ENCODE measurements at regions not wholly inside any gene's neighbourhood (a gene's known extent, or its start where the extent isn't known, plus 50 kb on each side); places are given as distances from the start of the nearest gene placed in this dataset.

DNA sequence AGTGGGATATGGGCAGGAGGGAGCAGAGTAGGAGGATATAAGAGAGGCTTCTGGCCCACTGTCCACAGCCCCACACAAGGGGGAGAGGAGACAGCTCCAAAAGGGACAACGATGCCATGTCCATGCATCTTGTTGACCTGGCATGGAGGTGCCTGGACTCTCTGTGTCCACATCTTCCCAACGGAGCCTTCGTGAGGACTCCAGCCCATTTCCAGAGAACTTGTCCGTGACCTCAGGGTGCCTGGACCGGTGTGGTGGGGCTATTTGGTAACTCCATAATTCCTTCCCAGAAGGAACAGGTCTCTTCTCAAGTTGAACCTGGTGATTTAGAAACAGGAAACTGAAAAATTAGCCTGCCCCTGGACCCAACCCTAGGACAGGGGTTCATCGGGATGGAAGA is 133.9 kb downstream of the CYP26B1 start:
- H3K4me3 ChIP-seq (ENCODE audit: low read length in 3 of 3) = no peak overlapping the region
- TF ChIP-seq, protein P1, sequence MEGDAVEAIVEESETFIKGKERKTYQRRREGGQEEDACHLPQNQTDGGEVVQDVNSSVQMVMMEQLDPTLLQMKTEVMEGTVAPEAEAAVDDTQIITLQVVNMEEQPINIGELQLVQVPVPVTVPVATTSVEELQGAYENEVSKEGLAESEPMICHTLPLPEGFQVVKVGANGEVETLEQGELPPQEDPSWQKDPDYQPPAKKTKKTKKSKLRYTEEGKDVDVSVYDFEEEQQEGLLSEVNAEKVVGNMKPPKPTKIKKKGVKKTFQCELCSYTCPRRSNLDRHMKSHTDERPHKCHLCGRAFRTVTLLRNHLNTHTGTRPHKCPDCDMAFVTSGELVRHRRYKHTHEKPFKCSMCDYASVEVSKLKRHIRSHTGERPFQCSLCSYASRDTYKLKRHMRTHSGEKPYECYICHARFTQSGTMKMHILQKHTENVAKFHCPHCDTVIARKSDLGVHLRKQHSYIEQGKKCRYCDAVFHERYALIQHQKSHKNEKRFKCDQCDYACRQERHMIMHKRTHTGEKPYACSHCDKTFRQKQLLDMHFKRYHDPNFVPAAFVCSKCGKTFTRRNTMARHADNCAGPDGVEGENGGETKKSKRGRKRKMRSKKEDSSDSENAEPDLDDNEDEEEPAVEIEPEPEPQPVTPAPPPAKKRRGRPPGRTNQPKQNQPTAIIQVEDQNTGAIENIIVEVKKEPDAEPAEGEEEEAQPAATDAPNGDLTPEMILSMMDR (IDR thresholded peaks at IDR 0.05; ENCODE audit: borderline replicate concordance, extremely low read depth, insufficient read depth) = no peak
- DNase-seq = no peak

DNA sequence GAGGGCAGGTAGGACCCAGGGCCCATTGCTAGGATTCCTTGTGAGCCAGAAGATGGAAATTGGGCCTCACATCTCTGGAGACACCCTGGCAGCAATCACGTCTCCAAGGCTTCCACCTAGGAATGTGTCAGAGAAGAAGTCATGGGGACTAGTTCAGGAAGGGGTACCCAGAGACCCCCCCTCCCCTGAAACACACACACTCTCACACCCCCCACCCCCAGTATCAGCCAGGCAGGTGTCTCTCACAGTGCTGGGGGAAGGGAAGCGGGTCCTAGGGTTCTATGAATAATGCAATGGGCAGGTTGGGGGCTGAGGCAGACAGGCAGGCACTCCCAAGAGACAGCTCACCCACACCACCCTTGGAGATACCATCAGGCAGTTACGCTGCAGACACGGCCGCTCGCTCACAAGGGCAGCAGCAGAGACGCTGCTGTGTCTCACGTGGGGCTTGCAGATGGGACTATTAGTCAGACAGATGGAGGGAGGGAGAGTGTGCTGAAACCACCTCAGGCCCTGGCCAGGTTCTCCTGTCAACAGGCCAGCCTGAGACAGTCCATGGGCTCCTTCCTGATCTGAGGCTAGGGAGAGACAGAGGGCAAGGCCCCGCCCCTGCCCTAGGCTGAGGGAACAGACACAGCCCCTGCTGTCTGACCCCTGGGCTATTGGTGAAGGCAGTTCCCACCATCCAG is 134.6 kb downstream of the CYP26B1 start:
- H3K9me3 ChIP-seq (ENCODE audit: control insufficient read depth in 2 of 3, insufficient read depth in 1 of 3, low read length in 3 of 3) = no peaks in the 10 kb centered on the region
- peak in 2 of 5 donors; percentile 3 to 41 for DNase-seq
- TF ChIP-seq, protein P1 (IDR thresholded peaks at IDR 0.05; ENCODE audit: borderline replicate concordance, extremely low read depth, insufficient read depth) = no peak
- no peak for FAIRE-seq
- no peak overlapping the region for H3K27ac ChIP-seq (ENCODE audit: low read depth in 2 of 2, low read length in 2 of 2)
- peaks cover 3% of the 10 kb centered on the region for H3K27me3 ChIP-seq (ENCODE audit: control insufficient read depth, insufficient read depth, low read length)
- no peaks in the 10 kb centered on the region for H3K36me3 ChIP-seq (ENCODE audit: control insufficient read depth in 2 of 3, insufficient read depth in 3 of 3, low read length in 3 of 3)
- intact Hi-C loops (cut with DNase I) = no loop called here
- H3K9ac ChIP-seq (ENCODE audit: low read length in 3 of 3) = no peak overlapping the region
- H3K4me1 ChIP-seq (ENCODE audit: control insufficient read depth in 2 of 3, insufficient read depth in 2 of 3, low read depth in 1 of 3, low read length in 3 of 3) = no peaks in the 10 kb centered on the region
- H3K4me3 ChIP-seq (ENCODE audit: low read length in 3 of 3) = no peak overlapping the region

More for the DNA sequence above, 133.9 kb downstream of the CYP26B1 start:
- no peak for FAIRE-seq
- Histone ChIP-seq H3K27me3 (ENCODE audit: control insufficient read depth, insufficient read depth, low read length) (peaks cover 3% of the 10 kb centered on the region), H3K27ac (ENCODE audit: low read depth in 2 of 2, low read length in 2 of 2) (no peak overlapping the region), H3K36me3 (ENCODE audit: control insufficient read depth in 2 of 3, insufficient read depth in 3 of 3, low read length in 3 of 3) (no peaks in the 10 kb centered on the region), H3K9me3 (ENCODE audit: control insufficient read depth in 2 of 3, insufficient read depth in 1 of 3, low read length in 3 of 3) (no peaks in the 10 kb centered on the region), H3K4me1 (ENCODE audit: control insufficient read depth in 2 of 3, insufficient read depth in 2 of 3, low read depth in 1 of 3, low read length in 3 of 3) (no peaks in the 10 kb centered on the region), H3K9ac (ENCODE audit: low read length in 3 of 3) (no peak overlapping the region)
- intact Hi-C loops (cut with DNase I) = no loop called here

GRCh38 chr2:72011791-72012190 is 135.9 kb downstream of the CYP26B1 start:
- H3K27me3 ChIP-seq (ENCODE audit: control insufficient read depth, insufficient read depth, low read length) = peaks cover 3% of the 10 kb centered on the region
- intact Hi-C loops (cut with DNase I) = no loop called here
- no peak overlapping the region for H3K27ac ChIP-seq (ENCODE audit: low read depth in 2 of 2, low read length in 2 of 2)
- no peaks in the 10 kb centered on the region for H3K4me1 ChIP-seq (ENCODE audit: control insufficient read depth in 2 of 3, insufficient read depth in 2 of 3, low read depth in 1 of 3, low read length in 3 of 3)
- TF ChIP-seq, protein P1 (IDR thresholded peaks at IDR 0.05; ENCODE audit: borderline replicate concordance, extremely low read depth, insufficient read depth) = no peak
- peak in 1 of 5 donors; percentile 4 for DNase-seq
- H3K36me3 ChIP-seq (ENCODE audit: control insufficient read depth in 2 of 3, insufficient read depth in 3 of 3, low read length in 3 of 3) = no peaks in the 10 kb centered on the region
- no peak overlapping the region for H3K9ac ChIP-seq (ENCODE audit: low read length in 3 of 3)
- no peaks in the 10 kb centered on the region for H3K9me3 ChIP-seq (ENCODE audit: control insufficient read depth in 2 of 3, insufficient read depth in 1 of 3, low read length in 3 of 3)
- no peak overlapping the region for H3K4me3 ChIP-seq (ENCODE audit: low read length in 3 of 3)
- FAIRE-seq = no peak

DNA sequence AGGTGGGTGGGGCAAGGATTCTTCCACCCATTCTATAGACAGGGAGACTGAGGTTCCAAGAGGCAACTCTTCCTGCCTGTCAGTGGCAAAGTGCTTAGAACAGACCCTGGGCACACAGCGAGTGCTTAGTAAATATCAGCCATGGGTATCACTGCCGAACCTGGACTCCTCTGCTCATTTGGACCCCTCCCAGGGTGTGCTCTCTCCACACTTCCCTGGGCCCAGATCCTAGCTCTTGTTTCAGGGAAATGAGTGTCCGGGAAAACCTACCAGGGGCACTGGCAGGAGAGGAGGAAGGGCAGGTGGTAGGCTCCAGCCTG is 136.3 kb downstream of the CYP26B1 start:
- Histone ChIP-seq H3K9ac (ENCODE audit: low read length in 3 of 3) (no peak overlapping the region), H3K4me1 (ENCODE audit: control insufficient read depth in 2 of 3, insufficient read depth in 2 of 3, low read depth in 1 of 3, low read length in 3 of 3) (no peaks in the 10 kb centered on the region), H3K4me3 (ENCODE audit: low read length in 3 of 3) (no peak overlapping the region), H3K27me3 (ENCODE audit: control insufficient read depth, insufficient read depth, low read length) (peaks cover 3% of the 10 kb centered on the region), H3K36me3 (ENCODE audit: control insufficient read depth in 2 of 3, insufficient read depth in 3 of 3, low read length in 3 of 3) (no peaks in the 10 kb centered on the region), H3K9me3 (ENCODE audit: control insufficient read depth in 2 of 3, insufficient read depth in 1 of 3, low read length in 3 of 3) (no peaks in the 10 kb centered on the region), H3K27ac (ENCODE audit: low read depth in 2 of 2, low read length in 2 of 2) (no peak overlapping the region)
- intact Hi-C loops (cut with DNase I) = no loop called here
- TF ChIP-seq, protein P1 (IDR thresholded peaks at IDR 0.05; ENCODE audit: borderline replicate concordance, extremely low read depth, insufficient read depth) = no peak
- DNase-seq (no peak), FAIRE-seq (no peak)
